ENCODE measurements at regions not wholly inside any gene's neighbourhood (a gene's known extent, or its start where the extent isn't known, plus 50 kb on each side); places are given as distances from the start of the nearest gene placed in this dataset.
A peak's percentile ranks its signal among the peaks of the same experiment; 100 is the strongest.
"Not testable (repeated sequence)": the region's sequence is repeated elsewhere in the genome, so short reads cannot be mapped to it uniquely, and the experiment has no call there.

GRCh38 chr13:84646957-84647356, 764.7 kb upstream of the SLITRK1 start:
- DNase-seq, result no peak
- H3K4me3 ChIP-seq, result no peak overlapping the region
- H3K36me3 ChIP-seq, result no peaks in the 10 kb centered on the region
- no peaks in the 10 kb centered on the region for H3K27me3 ChIP-seq
- H3K9me3 ChIP-seq, result no peaks in the 10 kb centered on the region

- 0 out of 2 replicates have a peak, but pooled peaks cover 3% of the 10 kb centered on the region for H3K9me3 ChIP-seq
- H3K4me3 ChIP-seq, result no peak overlapping the region
- DNase-seq, result peak; percentile 29
- H3K36me3 ChIP-seq, result no peaks in the 10 kb centered on the region
- no peaks in the 10 kb centered on the region for H3K27me3 ChIP-seq
These were observed 763.1 kb upstream of the SLITRK1 start for GRCh38 chr13:84645196-84646012.

GRCh38 chr13:84641491-84641890, 759.2 kb upstream of the SLITRK1 start:
- no peaks in the 10 kb centered on the region for H3K27me3 ChIP-seq
- H3K4me3 ChIP-seq, result no peak overlapping the region
- 0 out of 2 replicates have a peak, but pooled peaks cover 3% of the 10 kb centered on the region for H3K9me3 ChIP-seq
- H3K36me3 ChIP-seq, result no peaks in the 10 kb centered on the region
- no peak for DNase-seq

- H3K4me3 ChIP-seq, result no peak overlapping the region
- H3K9me3 ChIP-seq, result 0 out of 2 replicates have a peak, but pooled peaks cover 3% of the 10 kb centered on the region
- H3K36me3 ChIP-seq, result no peaks in the 10 kb centered on the region
- no peaks in the 10 kb centered on the region for H3K27me3 ChIP-seq
- DNase-seq, result no peak
These were observed 758.4 kb upstream of the SLITRK1 start for GRCh38 chr13:84640691-84641090.

- H3K36me3 ChIP-seq, result no peaks in the 10 kb centered on the region
- no peak overlapping the region for H3K4me3 ChIP-seq
- no peak for DNase-seq
- no peaks in the 10 kb centered on the region for H3K27me3 ChIP-seq
- no peaks in the 10 kb centered on the region for H3K9me3 ChIP-seq
These were observed 748.2 kb upstream of the SLITRK1 start for GRCh38 chr13:84630476-84630875.

- Histone ChIP-seq H3K9me3 (no peaks in the 10 kb centered on the region), H3K4me3 (no peak overlapping the region), H3K27me3 (no peaks in the 10 kb centered on the region), H3K36me3 (no peaks in the 10 kb centered on the region)
- DNase-seq, result no peak
These were observed 734.6 kb upstream of the SLITRK1 start for GRCh38 chr13:84616864-84617263.

GRCh38 chr13:84609716-84610115, 727.4 kb upstream of the SLITRK1 start:
- H3K36me3 ChIP-seq, result no peaks in the 10 kb centered on the region
- H3K27me3 ChIP-seq, result no peaks in the 10 kb centered on the region
- no peaks in the 10 kb centered on the region for H3K9me3 ChIP-seq
- H3K4me3 ChIP-seq, result no peak overlapping the region
- DNase-seq, result no peak

- no peaks in the 10 kb centered on the region for H3K36me3 ChIP-seq
- H3K27me3 ChIP-seq, result no peaks in the 10 kb centered on the region
- H3K4me3 ChIP-seq, result no peak overlapping the region
- no peaks in the 10 kb centered on the region for H3K9me3 ChIP-seq
- DNase-seq, result peak; percentile 77
These were observed 725.2 kb upstream of the SLITRK1 start for GRCh38 chr13:84607261-84608013.

- H3K9me3 ChIP-seq, result no peaks in the 10 kb centered on the region
- H3K36me3 ChIP-seq, result no peaks in the 10 kb centered on the region
- no peaks in the 10 kb centered on the region for H3K27me3 ChIP-seq
- no peak overlapping the region for H3K4me3 ChIP-seq
- no peak for DNase-seq
These were observed 724.3 kb upstream of the SLITRK1 start for GRCh38 chr13:84606616-84607015.

GRCh38 chr13:84605927-84606326, 723.7 kb upstream of the SLITRK1 start:
- DNase-seq, result no peak
- Histone ChIP-seq H3K36me3 (no peaks in the 10 kb centered on the region), H3K9me3 (no peaks in the 10 kb centered on the region), H3K27me3 (no peaks in the 10 kb centered on the region), H3K4me3 (no peak overlapping the region)

- no peaks in the 10 kb centered on the region for H3K27me3 ChIP-seq
- H3K9me3 ChIP-seq, result no peaks in the 10 kb centered on the region
- no peak for DNase-seq
- H3K36me3 ChIP-seq, result no peaks in the 10 kb centered on the region
- no peak overlapping the region for H3K4me3 ChIP-seq
These were observed 709.2 kb upstream of the SLITRK1 start for GRCh38 chr13:84591444-84591843.

GRCh38 chr13:84590663-84591062, 708.4 kb upstream of the SLITRK1 start:
- Histone ChIP-seq H3K9me3 (no peaks in the 10 kb centered on the region), H3K4me3 (no peak overlapping the region), H3K36me3 (no peaks in the 10 kb centered on the region), H3K27me3 (no peaks in the 10 kb centered on the region)
- no peak for DNase-seq

- Histone ChIP-seq H3K4me3 (no peak overlapping the region), H3K27me3 (no peaks in the 10 kb centered on the region), H3K9me3 (no peaks in the 10 kb centered on the region), H3K36me3 (no peaks in the 10 kb centered on the region)
- DNase-seq, result no peak
These were observed 705.7 kb upstream of the SLITRK1 start for GRCh38 chr13:84588023-84588422.

- not testable (repeated sequence) for H3K4me3 ChIP-seq, H3K27me3 ChIP-seq, H3K9me3 ChIP-seq, H3K36me3 ChIP-seq, DNase-seq
These were observed 697.6 kb upstream of the SLITRK1 start for GRCh38 chr13:84579901-84580300.

- no peaks in the 10 kb centered on the region for H3K9me3 ChIP-seq
- H3K4me3 ChIP-seq, result no peak overlapping the region
- no peaks in the 10 kb centered on the region for H3K27me3 ChIP-seq
- H3K36me3 ChIP-seq, result no peaks in the 10 kb centered on the region
- no peak for DNase-seq
These were observed 692.6 kb upstream of the SLITRK1 start for GRCh38 chr13:84574851-84575250.

GRCh38 chr13:84571264-84571663, 689.0 kb upstream of the SLITRK1 start:
- DNase-seq, result no peak
- H3K27me3 ChIP-seq, result no peaks in the 10 kb centered on the region
- H3K36me3 ChIP-seq, result no peaks in the 10 kb centered on the region
- H3K9me3 ChIP-seq, result no peaks in the 10 kb centered on the region
- H3K4me3 ChIP-seq, result no peak overlapping the region

GRCh38 chr13:84570831-84571230, 688.6 kb upstream of the SLITRK1 start:
- Histone ChIP-seq H3K36me3 (no peaks in the 10 kb centered on the region), H3K4me3 (no peak overlapping the region), H3K9me3 (no peaks in the 10 kb centered on the region), H3K27me3 (no peaks in the 10 kb centered on the region)
- peak; percentile 36 for DNase-seq

- Histone ChIP-seq H3K27me3 (no peaks in the 10 kb centered on the region), H3K4me3 (no peak overlapping the region), H3K9me3 (no peaks in the 10 kb centered on the region), H3K36me3 (no peaks in the 10 kb centered on the region)
- DNase-seq, result no peak
These were observed 687.1 kb upstream of the SLITRK1 start for GRCh38 chr13:84569366-84569765.
